GM19035 (cell line): ENCODE measurements at regions not wholly inside any gene's neighbourhood (a gene's known extent, or its start where the extent isn't known, plus 50 kb on each side); places are given as distances from the start of the nearest gene placed in this dataset.

Source experiments
- ATAC-seq: cut with Tn5 transposase; IDR thresholded peaks from one replicate; pipeline ENCODE4 v1.9.1; 2021; ENCODE audit not compliant: unreplicated experiment

DNA sequence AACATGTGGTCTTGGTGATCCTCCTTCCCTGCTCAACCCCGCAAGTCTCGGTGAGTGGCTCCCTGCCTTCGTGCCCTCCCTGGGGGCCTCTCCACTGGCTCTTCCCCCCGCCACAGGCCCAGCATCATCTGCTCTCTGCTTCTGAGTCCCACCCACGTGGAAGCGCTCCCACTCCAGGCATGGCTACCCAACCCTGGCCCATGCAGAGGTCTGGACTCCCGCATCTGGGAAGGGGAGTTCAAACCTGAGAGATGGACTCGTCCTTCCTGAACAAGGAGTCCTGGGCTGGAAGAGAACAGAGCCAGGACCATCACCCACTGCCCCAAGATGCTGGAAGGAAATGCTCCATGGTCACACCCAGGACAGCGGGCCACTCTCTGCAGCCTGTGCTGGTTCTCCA lies 90.8 kb downstream of the DHCR7 start:
- ATAC-seq, result no peak

GRCh38 chr11:71356904-71357303 lies 91.3 kb downstream of the DHCR7 start:
- ATAC-seq, result no peak

DNA sequence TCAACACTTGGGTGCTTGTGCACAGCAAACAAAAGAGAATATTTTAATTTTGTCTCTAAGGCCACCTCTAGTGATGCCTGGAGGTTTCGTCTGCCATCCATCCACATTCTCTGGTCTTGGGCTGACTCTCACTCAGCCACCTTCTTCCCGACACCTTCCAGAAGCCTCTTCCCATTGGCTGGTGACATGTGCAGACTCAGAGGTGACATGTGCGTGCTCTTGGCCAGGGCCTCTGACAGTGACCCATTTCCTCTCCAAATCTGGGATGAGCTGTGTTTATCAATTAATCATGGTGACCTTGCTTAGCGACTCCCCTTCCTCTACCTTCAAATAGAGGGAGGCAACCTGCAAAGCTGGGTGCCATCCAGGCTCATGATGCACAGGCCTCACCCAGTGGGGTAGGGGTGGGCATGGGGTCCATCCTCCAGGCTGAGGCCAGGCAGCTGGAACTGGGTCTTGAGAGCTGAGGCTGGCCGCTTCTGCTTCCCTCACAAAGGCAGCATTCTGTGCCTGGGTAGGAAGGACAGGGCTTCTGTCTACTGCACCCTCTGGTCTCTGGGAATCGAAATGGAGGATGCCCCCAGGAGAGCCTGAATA lies 91.8 kb downstream of the DHCR7 start:
- ATAC-seq, result no peak

DNA sequence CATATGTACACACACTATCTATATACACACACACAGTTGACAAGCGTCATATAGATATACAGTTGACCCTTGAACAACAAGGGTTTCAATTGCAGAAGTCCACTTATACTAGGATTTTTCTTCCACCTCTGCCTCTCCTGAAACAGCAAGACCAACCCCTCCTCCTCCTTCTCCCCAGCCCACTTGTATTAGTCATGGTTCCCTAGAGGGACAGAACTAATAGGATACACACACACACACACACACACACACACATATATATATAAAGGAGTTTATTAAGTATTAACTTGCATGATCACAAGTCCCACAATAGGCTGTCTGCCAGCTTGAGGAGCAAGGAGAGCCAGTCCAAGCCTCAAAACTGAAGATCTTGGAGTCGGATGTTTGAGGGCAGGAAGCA lies 92.9 kb downstream of the DHCR7 start:
- no peak for ATAC-seq

DNA sequence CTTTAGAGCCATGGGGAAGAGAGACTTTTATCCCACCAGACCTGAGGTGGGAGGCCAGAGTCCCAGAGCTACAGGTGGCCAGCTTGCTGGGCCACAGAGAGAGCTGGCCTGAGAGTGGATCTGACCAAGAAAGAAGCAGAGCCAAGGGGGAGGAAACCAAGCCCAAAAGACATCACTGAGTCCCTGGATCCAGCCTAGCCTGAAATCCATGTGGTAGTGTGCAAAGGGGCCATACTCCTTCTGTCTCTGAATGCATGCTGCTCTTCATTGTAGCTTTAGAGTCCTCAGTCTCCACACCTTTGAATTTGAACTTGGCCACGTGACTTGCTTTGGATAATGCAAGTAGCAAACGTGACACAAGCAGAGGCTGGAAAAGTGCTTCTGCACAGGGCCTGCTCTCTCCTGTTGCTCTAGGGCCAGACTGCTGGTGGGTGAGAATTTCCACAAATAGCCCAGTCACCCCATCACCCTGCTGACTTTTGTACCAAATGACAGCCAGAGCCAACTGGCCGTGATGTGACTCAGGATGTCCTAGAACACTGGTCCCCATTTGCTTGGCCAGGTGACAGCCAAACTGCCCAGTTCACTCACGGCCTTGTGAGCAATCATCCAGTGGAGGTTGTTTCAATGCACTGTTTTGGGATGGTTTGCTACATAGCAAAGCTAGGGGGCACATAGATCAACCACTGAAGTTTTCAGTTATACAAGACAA lies 93.6 kb downstream of the DHCR7 start:
- ATAC-seq, result no peak

DNA sequence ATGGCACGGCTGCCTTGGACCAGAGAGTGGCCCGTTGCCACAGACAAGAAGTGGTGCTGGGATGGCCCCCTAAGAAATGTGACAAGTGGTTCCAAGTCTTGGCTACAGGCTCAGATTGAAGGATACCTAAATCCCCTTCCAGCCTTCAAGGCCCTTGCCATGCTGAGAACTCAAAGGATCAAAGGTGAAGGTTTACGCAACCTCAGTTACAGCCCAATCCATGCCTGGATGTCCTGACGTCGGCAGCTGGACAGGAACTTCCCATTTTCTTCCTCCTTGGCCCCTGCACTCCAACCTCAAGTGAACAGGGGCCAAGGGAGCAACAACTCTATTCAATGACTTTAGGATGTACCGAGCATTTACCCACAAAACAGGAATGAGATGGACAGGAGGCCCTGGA lies 95.4 kb downstream of the DHCR7 start:
- no peak for ATAC-seq

DNA sequence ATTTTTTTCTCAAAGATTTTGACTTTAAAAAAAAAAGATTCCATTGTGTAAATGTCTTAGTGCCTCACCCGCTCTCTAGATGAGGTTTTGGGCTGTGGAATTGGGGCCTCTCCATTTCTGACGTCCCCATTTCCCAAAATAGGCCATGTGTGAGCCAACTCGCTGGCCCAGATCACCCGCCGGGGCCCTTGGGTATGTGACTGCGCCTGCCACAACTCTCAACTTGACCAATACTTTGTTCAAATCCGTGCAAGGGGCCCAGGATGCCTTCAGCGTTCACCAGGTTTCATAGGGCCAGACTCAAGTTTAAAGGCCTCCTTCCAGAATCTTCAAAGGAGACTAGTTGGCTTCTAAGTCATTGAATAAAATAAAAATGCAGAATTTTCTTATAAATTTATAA lies 96.0 kb downstream of the DHCR7 start:
- ATAC-seq, result no peak

- no peak for ATAC-seq
Observed at GRCh38 chr11:71349627-71350026, 97.2 kb upstream of the SHANK2 start.

DNA sequence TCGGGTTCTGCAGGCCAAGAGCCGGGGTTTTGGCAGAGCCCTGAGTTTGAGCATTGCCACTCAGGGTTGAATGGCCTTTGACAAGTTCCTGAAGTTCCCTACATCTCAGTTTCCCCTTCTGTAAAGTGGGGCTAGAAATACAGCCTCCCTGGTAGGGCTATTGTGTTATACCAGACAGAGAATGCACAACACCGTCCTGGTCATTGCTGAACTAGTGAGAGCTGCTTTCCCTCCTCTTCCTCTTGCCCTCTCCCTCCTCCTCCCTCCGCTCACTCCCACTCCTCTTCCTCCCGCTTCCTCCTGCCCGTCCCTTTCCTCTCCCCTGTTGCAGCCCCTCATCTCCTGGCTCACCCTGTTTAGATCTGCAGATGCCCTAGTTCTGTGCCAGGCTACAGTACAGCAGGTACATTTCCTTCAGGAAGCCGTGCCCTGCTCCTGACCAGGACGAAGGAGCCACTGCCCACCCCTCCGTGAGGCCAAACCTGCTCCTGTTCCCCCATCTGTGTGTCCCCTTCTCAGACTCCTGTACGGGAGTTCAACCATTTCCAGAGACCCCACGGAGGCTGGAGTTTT lies 91.5 kb upstream of the SHANK2 start:
- ATAC-seq, result no peak

DNA sequence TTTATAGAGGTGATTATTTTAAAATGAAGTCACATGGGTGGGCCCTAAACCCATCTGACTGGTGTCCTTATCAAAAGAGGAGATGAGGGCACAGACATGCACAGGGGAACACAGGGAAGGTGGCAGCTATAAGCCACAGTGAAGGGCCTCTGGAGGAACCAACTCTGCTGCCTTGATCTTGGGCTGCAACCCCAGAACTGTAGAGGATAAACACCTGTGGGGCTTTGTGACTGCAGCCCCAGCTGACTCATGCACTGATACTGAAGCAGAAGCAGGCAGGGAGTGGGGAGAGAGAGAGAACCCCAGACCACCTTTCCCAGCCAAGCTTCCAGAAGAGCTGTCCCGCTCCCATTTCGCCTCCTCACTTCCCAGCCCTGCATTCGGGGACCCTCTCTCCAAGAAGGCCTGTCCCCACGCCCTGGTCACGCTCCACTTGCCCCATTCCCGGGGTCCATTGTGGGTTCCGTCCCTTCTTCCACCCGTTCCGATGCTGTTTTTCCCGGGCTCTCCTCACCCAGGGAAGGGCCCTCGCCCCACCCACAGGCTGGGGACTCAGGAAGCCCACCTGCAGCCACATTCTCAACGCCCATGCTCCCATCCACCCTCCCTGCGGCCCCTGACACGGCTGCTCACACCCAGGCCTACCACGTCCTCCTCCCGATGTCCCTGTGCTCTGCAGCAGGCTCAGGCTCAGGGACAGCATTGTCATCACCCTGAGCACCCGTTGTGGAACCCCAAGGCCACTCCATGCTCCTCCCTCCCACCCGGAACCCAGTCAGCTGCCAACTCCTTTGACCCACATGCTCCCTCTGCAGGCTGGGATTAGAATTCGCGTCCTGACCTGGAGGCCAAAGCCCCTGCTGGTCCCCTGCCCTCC lies 90.8 kb upstream of the SHANK2 start:
- ATAC-seq, result no peak

DNA sequence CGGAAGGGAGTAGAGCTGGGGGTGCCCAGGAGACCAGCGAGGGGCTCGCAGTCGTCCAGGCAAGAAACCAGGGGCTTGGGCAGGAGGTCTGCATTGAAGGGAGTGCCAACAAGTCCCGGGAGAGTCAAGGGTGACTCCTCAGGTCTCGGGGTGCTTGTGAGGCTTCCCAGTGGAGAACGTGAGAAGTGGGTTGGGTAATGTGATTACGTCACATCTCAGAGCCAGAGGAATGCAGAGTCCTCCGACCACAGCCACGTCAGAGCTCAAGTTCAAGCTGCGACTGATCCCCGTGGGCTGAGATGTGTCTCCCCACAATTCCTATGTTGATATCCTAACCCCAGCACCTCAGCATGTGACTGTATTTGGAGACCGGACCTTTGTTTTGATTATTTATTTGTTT lies 89.7 kb upstream of the SHANK2 start:
- no peak for ATAC-seq

GRCh38 chr11:71341596-71341995 lies 89.2 kb upstream of the SHANK2 start:
- no peak for ATAC-seq

DNA sequence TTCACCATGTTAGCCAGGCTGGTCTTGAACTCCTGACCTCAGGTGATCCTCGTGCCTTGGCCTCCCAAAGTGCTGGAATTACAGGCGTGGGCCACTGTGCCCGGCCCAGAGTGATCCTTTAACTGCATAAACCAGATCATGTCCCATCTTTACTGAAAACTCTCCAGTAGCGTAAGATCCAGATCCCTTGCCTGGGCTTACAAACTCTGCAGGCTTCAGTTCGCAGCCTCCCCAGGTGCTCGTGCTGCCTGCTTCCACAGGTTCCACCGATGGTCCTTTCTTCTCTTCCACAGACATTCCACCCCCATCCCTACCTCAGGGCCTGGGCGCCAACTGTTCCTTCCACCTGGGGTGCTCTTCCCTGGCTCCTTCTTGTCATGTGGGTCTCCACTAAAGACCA lies 88.8 kb upstream of the SHANK2 start:
- no peak for ATAC-seq

GRCh38 chr11:71340086-71340606 lies 87.8 kb upstream of the SHANK2 start:
- no peak for ATAC-seq

GRCh38 chr11:71339396-71339881 lies 87.1 kb upstream of the SHANK2 start:
- no peak for ATAC-seq

DNA sequence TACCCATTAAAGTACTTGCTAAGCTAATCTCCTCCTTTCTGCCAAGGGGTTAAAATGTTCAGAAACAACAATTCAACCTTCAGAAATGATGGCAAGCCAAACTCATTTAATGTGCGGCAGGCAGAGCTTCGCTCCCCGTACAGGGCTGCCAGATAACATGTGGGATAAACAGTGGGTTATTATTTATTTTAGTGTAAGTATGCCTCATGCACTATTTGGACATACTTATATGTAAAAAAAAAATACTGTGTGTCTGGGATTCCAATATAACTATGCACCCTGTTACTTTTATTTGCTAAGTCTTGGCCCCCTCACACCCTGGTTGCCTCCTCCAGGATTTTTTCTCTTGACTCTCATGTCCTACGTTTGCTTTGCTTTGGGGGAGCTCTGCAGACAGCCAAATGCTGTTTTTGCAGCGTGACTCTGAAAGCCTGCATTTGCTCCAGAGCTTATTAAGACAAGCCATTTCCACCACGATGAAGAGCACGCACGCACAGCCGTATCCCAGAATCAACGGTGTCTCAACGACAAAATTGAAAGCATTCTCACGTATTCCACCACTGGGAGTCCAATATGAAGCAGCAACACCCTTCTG lies 86.5 kb upstream of the SHANK2 start:
- ATAC-seq, result no peak

DNA sequence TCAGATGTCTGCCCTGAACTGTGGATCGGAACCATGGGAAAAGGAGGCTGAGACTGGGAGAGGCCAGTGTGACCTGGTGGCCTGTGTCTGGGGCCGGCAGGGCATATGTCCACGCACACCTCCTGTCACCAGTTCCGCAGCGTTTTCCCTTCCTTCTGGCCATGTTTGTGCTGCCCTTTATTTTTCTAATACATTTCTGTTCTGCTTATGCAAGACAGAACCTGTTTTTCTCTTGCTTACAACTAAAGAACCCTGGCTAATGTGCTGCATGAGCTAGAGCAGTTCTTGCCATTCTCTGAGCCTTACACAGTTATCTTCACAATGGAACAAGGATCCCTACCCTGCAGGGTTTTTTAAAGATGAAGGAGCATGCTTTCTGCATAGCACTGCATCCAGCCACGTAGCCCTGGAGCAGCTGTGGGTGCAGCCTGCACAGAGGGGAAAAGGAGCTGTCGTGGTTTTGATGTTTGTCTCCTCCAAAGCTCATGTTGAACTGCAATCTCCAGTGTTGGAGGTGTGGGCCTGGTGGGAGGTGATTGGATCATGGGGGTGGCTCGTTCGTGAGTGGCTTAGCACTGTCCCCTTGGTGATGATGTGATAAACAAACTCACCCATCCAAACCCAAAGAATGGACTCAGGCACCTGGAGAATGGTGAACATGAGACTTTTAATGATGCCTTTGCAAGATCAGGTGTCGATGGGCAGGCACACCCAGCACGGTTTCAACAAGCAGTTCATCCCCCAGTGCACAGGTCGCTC lies 84.8 kb upstream of the SHANK2 start:
- ATAC-seq, result no peak

GRCh38 chr11:71336176-71336995 lies 84.0 kb upstream of the SHANK2 start:
- ATAC-seq, result no peak

GRCh38 chr11:71335371-71335770 lies 83.0 kb upstream of the SHANK2 start:
- no peak for ATAC-seq
